Choroid plexus epithelial cell (primary cell): ENCODE measurements at regions not wholly inside any gene's neighbourhood (a gene's known extent, or its start where the extent isn't known, plus 50 kb on each side); places are given as distances from the start of the nearest gene placed in this dataset.
A peak's percentile ranks its signal among the peaks of the same experiment; 100 is the strongest.

Experiments used
- DNase-seq: peaks from one replicate; pipeline ENCODE4 v3.0.0-alpha.2; 2010; ENCODE audit warnings: low read depth
- H3K4me3 ChIP-seq: 2 replicates; pipeline ENCODE4 v1.5.1; 2011; ENCODE audit warnings: low read depth, mild to moderate bottlenecking, control low read depth, low read length, moderate library complexity
- TF ChIP-seq, protein P1 (sequence below): conservative IDR thresholded peaks from 2 replicates; pipeline ENCODE4 v1.5.1; 2011; ENCODE audit warnings: low read depth, mild to moderate bottlenecking, control low read depth, inconsistent platforms, low read length, moderate library complexity

DNA sequence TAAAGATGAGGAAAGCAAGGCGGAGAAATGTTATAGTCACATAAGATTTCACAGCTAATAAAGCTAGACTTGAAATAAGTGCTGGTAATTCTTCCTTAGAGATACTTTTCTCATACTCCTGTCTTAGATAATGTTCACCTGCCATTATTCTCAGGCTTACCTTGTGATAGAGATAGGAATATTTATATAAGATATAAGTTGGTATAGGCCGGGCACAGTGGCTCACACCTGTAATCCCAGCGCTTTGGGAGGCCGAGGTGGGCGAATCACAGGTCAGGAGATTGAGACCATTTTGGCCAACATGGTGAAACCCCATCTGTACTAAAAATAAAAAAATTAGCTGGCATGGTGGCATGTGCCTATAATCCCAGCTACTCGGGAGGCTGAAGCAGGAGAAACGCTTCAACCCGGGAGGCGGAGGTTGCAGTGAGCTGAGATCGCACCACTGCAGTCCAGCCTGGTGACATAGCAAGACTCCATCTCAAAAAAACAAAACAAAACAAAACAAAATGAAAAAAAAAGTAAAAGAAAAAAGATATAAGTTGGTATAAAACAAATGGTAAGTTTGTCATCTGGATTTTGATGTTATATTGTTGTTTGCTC lies 1918.4 kb downstream of the MAT2B start:
- DNase-seq = no peak
- TF ChIP-seq, protein P1, sequence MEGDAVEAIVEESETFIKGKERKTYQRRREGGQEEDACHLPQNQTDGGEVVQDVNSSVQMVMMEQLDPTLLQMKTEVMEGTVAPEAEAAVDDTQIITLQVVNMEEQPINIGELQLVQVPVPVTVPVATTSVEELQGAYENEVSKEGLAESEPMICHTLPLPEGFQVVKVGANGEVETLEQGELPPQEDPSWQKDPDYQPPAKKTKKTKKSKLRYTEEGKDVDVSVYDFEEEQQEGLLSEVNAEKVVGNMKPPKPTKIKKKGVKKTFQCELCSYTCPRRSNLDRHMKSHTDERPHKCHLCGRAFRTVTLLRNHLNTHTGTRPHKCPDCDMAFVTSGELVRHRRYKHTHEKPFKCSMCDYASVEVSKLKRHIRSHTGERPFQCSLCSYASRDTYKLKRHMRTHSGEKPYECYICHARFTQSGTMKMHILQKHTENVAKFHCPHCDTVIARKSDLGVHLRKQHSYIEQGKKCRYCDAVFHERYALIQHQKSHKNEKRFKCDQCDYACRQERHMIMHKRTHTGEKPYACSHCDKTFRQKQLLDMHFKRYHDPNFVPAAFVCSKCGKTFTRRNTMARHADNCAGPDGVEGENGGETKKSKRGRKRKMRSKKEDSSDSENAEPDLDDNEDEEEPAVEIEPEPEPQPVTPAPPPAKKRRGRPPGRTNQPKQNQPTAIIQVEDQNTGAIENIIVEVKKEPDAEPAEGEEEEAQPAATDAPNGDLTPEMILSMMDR = no peak
- no peak overlapping the region for H3K4me3 ChIP-seq

DNA sequence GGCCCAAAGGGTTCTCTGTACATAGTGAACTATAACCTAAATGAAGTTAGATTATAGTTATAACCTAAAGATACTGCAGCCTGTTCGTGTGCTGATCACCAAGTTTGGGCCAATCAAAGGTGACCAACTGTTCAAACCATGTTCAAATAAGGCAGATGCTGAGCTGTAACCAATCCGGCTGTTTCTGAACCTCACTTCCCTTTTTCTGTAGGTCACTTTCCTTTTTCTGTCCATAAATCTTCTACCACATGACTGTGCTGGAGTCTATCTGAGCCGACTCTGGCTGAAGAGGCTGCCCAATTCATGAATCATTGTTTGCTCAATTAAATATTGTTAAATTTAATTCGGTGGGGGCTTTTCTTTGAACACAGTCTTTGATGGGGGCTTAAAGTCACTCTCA lies 1920.2 kb downstream of the MAT2B start:
- no peak overlapping the region for H3K4me3 ChIP-seq
- DNase-seq = no peak
- TF ChIP-seq, protein P1 = no peak

DNA sequence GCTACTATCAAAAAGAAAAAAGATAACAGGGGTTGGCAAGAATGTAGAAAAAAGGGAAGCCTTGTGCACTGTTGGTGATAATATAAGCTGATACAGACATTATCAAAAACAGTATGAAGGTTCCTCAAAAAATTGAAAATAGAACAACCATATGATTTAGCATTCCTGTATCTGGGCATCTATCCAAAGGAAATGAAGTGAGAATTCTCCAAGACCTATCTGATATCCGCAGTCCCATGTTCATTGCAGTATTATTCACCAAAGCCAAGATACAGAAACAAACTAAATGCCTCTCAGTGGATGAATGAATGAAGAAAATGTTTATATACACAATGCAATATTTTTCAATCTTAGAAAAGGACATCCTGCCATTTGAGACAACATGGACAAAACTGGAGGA lies 1943.3 kb downstream of the MAT2B start:
- peak; percentile 27 for DNase-seq
- TF ChIP-seq, protein P1 = no peak
- H3K4me3 ChIP-seq = no peak overlapping the region

DNA sequence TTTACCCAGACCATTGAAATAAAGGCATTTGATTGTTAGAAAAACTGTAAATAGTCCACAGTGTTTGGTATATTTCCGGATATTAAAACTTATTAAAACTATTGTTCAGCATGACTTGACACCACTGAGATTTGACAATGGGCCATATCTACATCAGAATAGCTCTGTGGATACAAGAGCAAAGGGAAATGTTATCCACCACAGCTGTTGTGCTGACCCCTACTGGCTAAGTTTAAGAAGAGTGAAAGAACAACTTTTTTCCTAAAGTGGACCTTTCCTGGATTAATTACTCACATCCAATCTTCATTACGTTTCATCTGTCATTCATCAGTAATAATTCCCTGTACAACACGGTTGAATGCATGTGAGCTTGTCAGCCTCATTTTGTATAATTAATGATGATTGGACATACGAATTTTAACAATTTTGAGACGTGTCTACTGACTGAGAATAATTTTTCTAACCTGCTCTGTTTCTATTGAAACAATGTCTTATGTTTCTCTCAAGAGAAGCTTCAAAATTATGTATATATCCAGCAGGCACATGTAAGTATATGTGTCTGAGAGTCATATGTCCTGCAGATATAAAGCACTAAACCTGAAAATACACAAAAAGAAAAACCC lies 1952.6 kb downstream of the MAT2B start:
- H3K4me3 ChIP-seq = no peak overlapping the region
- TF ChIP-seq, protein P1 = peak; percentile 77
- peak; percentile 73 for DNase-seq

DNA sequence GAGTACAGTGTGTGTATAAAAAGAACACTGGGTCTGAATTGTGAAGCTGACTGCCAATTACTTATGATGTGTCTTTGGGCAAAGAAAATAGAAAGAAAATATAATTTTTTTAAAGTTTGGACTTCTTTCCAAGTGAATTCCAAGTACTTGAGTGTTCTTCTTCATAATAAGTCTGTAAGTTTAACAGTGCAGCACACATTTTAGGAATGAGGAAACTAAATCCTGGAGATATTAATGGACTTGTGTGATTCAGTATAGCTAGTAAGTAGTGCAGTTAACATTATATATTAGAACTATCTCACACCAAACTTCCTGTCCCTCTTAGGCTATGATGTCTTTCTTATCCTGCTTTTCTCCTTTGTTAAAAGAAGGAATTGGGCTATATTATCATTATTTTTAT lies 1953.8 kb downstream of the MAT2B start:
- H3K4me3 ChIP-seq = no peak overlapping the region
- TF ChIP-seq, protein P1 = no peak
- DNase-seq = no peak

DNA sequence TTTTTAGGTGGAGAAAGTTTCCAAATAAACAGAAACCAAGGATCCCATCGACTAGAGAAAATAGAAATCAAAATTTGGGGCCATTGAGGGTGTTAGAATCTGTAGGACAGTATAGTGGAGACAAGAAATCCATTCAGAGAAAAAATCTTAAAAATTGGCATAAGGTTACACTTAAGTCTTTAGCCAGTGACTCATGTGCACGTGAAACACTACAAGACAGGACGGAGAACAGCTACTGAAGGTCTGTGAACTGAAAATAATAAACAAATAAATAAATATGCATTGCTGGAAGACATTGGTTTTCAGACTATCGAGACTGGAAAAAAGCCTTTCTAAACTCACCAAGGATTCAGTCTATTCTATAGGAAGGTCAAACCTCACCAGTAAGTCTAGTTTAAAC lies 1955.5 kb downstream of the MAT2B start:
- TF ChIP-seq, protein P1 = no peak
- DNase-seq = peak; percentile 20
- no peak overlapping the region for H3K4me3 ChIP-seq

DNA sequence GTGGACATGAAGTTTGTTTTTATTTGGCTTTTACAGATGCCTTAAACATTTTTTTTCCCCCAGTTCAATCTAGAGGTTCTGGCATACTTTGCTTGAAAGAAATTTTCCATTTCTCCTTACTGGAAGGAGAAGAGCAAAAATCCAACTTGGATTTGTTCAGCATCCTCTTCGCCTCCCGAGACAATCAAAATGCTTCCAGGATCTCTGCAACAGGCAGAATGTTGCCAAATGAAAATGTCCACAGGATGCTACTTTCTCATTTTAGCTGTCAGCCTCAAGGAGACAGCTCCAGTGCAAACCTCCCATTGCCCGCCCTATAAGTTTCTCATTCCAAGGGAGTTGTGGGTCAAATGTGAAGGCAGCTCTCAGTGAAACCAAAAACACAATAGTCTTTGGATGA lies 1972.1 kb downstream of the MAT2B start:
- TF ChIP-seq, protein P1 = no peak
- H3K4me3 ChIP-seq = no peak overlapping the region
- DNase-seq = no peak
